ENCODE measurements at regions not wholly inside any gene's neighbourhood (a gene's known extent, or its start where the extent isn't known, plus 50 kb on each side); places are given as distances from the start of the nearest gene placed in this dataset.

- TF ChIP-seq CTCF (conservative IDR thresholded peaks at IDR 0.05 in 1 of 2, IDR thresholded peaks at IDR 0.05 in 1 of 2; ENCODE audit: extremely low read depth in 1 of 2, insufficient read depth in 1 of 2, low read depth in 1 of 2, low read length in 2 of 2) (no peak), EZH2 (IDR thresholded peaks at IDR 0.05; ENCODE audit: borderline replicate concordance, low read length) (no peak)
These were observed 57.1 kb upstream of the SAMSN1 start for GRCh38 chr21:14603202-14603601.

Measured in mammary epithelial cell (primary cell).